Inflammatory macrophage treated with lipopolysaccharide for 4 hours (primary cell): ENCODE measurements at regions not wholly inside any gene's neighbourhood (a gene's known extent, or its start where the extent isn't known, plus 50 kb on each side); places are given as distances from the start of the nearest gene placed in this dataset.

Experiments
- DNase-seq: peaks from one replicate; pipeline ENCODE4 v3.0.0-alpha.2; 2020

- DNase-seq = no peak
These were observed 75.5 kb upstream of the TLR3 start for GRCh38 chr4:185993328-185993973.

- DNase-seq = no peak
These were observed 74.2 kb upstream of the TLR3 start for GRCh38 chr4:185994750-185995149.

GRCh38 chr4:185995665-185996064 is 73.3 kb upstream of the TLR3 start:
- no peak for DNase-seq

- no peak for DNase-seq
These were observed 71.7 kb upstream of the TLR3 start for GRCh38 chr4:185997296-185997695.

- DNase-seq = no peak
These were observed 70.2 kb upstream of the TLR3 start for GRCh38 chr4:185998791-185999190.

- DNase-seq = no peak
These were observed 69.7 kb upstream of the TLR3 start for GRCh38 chr4:185999207-185999606.

- no peak for DNase-seq
These were observed 66.1 kb upstream of the TLR3 start for GRCh38 chr4:186002853-186003252.

- no peak for DNase-seq
These were observed 65.2 kb upstream of the TLR3 start for GRCh38 chr4:186003746-186004145.

- no peak for DNase-seq
These were observed 60.9 kb upstream of the TLR3 start for GRCh38 chr4:186008057-186008456.

GRCh38 chr4:186009976-186010375 is 59.0 kb upstream of the TLR3 start:
- no peak for DNase-seq

DNA sequence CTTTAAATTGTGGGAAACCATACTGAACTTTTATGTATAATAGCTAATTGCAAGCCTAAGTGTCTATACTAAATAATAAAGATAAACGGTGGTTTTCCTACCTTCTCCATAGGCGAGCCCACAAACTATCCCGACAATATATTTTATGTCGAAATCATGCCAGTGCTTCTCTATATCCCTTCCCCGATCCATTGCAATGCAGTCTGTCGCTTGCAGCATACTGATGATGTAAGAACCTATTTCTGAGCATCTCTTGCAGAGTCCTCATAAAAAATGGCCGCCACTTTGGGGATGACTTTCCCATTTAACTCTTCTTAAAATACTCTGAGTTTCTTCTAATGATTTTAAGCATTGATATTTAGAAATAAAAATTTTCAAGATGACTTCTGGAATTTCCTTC is 58.1 kb upstream of the TLR3 start:
- no peak for DNase-seq

- DNase-seq = no peak
These were observed 56.9 kb upstream of the TLR3 start for GRCh38 chr4:186012071-186012470.

DNA sequence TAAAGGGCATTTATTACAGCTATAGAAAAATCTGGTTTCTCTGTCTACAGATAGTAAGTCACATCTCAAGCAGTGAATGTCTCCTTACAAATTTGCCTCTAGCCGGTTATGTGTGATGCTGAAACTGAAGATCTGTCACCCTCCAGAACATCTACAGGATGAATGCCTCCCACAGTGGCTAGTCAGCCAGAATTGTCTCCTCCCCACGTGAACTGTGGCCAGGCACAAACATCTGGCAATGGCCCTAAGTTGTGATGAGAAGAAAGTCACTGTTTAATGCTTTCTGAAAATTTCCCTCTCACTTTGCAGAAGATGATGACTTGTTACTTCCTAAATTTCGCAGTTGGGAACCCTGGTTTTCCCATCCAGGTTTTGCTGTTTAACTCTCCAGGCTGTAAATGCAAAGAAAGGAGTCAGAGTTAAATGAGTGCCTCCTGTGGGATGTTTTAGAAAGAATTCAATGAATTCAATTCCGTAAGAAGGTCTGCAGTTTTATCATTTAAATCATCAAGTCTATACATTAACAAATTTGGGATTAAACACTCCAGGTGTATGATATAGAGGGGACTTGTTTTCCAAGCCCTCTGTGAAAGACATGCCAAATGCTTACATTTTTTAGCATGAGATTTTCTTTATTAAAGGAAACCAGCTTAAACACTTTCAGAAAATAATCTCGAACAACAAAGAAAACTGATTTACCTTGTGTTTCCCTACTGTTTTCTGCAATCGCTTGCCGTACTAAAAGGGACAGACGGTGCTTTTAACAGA is 55.4 kb upstream of the TLR3 start:
- no peak for DNase-seq

DNA sequence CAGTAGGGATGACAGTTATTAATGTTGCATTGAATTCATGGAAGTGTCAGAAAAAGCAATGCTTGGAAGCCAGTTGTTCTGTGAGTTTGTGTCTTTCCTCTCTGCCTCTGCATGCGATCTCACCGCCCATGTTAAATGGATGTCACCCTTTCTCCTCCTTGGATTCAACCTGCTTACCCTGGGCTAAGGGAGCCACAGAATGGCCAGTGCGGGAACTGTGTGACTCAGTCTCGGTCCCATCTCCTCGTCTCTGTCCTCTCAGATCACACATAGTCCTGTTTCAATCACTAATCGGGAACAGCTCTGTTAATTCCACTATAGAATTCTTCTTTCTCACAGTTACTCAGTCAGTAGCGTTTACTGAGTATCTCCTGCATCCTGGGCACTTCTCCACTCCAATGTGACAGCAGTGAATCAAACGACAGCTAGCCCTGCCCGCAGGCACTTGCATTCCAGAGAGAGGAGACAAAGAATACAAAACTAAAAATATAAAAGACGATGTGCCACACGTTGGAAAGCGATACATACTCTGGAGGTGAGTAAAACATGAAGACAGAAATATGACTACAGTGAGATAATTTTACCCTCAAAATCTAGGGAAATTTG is 53.6 kb upstream of the TLR3 start:
- no peak for DNase-seq

- DNase-seq = no peak
These were observed 52.2 kb upstream of the TLR3 start for GRCh38 chr4:186016796-186017195.

GRCh38 chr4:186017801-186018200 is 51.2 kb upstream of the TLR3 start:
- DNase-seq = no peak

GRCh38 chr4:186018261-186018660 is 50.7 kb upstream of the TLR3 start:
- no peak for DNase-seq

DNA sequence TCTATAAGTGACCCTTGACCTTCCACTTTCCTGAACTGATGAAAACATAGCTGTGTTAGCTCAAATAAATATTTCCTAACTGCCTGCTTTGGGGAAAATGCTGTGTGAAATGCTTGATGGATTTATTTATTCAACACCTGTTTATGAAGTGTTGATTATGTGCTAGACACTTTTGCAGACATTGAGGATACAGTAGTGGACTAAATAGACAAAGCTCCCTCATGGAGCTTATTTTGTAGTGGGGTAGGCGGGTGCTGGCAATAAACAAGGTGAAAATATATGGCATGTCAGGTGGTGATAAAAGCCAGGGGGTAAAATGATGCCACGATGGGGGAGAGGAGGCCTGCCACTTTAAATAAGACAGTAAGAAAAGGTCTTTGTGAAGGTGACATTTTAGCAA is 50.2 kb upstream of the TLR3 start:
- DNase-seq = no peak
